NB4 (cell line): ENCODE measurements at regions not wholly inside any gene's neighbourhood (a gene's known extent, or its start where the extent isn't known, plus 50 kb on each side); places are given as distances from the start of the nearest gene placed in this dataset.

ENCODE experiments used
- POLR2A ChIP-seq: IDR thresholded peaks from 2 replicates; pipeline ENCODE4 v1.6.1; 2011; ENCODE audit warnings: mild to moderate bottlenecking; ENCODE audit not compliant: insufficient read length; ENCODE audit errors: extremely low read depth
- TF ChIP-seq, protein P1 (sequence below): IDR thresholded peaks from one replicate; pipeline ENCODE4 v1.5.1; 2012; ENCODE audit warnings: low read depth, low read length
- TF ChIP-seq, protein P2 (sequence below): IDR thresholded peaks from 2 replicates; pipeline ENCODE4 v1.6.1; 2011; ENCODE audit warnings: low read depth, low read length

DNA sequence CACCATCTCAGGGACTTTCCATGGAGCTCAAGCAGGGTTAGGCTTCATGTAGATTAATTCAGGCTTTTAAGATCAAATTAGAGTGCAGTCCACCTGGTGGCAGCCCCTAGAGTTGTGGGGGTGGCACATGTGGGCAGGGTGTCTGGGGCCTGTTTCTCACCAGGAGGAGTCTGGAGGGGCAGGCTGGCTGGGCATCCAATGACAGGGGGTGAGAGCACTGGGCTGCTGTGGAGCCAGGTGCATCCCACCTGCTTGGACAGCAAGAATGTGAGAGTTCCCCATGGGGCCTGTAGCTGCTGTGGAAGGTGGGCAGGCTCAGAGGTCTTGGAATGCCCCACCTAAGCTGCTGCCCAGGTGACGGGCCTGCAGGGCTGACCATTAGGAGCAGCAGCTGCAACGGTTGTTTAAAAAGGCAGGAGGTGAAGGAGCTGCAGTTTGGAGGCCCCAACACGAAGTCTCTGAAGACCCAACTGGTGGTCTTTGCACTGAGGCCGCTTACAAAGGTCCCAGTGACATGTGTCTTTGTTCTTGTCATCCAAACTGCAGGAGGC is 686.3 kb upstream of the HS6ST1 start:
- TF ChIP-seq, protein P1, sequence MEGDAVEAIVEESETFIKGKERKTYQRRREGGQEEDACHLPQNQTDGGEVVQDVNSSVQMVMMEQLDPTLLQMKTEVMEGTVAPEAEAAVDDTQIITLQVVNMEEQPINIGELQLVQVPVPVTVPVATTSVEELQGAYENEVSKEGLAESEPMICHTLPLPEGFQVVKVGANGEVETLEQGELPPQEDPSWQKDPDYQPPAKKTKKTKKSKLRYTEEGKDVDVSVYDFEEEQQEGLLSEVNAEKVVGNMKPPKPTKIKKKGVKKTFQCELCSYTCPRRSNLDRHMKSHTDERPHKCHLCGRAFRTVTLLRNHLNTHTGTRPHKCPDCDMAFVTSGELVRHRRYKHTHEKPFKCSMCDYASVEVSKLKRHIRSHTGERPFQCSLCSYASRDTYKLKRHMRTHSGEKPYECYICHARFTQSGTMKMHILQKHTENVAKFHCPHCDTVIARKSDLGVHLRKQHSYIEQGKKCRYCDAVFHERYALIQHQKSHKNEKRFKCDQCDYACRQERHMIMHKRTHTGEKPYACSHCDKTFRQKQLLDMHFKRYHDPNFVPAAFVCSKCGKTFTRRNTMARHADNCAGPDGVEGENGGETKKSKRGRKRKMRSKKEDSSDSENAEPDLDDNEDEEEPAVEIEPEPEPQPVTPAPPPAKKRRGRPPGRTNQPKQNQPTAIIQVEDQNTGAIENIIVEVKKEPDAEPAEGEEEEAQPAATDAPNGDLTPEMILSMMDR = no peak
- TF ChIP-seq POLR2A = no peak
- TF ChIP-seq, protein P2, sequence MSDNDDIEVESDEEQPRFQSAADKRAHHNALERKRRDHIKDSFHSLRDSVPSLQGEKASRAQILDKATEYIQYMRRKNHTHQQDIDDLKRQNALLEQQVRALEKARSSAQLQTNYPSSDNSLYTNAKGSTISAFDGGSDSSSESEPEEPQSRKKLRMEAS = no peak
